SK-MEL-5 (cell line): ENCODE measurements at regions not wholly inside any gene's neighbourhood (a gene's known extent, or its start where the extent isn't known, plus 50 kb on each side); places are given as distances from the start of the nearest gene placed in this dataset.

Experiments
- DNase-seq: peaks from one replicate; pipeline ENCODE4 v3.0.0-alpha.2; 2016; ENCODE audit warnings: low read depth, low spot score
- in situ Hi-C: cut with HindIII; loops from 2 replicates; pipeline ENCODE4 v1.10.0; 2016; ENCODE audit warnings: low sequenced_read_pairs, high pct_unique_total_duplicates, low pct_unique_long_range_greater_than_20kb

DNA sequence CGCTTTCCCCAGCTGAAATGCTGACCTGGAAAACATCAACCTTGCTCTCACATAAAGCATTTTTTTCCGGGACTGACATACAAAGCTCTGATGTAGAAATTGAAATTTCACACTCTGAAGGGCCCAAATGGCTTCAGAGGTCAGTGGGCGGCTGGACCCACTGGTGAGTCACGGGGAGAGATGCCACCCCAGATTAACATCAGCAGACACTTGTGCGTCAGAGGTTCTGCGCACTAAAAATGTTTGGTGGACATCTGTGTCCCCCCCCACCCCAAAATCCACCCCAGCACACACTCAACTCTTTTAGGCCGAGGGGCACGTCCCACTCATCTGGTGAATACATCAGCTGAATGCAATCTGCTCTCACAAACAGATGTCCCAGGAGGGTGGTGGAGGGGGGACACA, 208.9 kb downstream of the ASB1 start:
- DNase-seq: no peak
- in situ Hi-C loops: no loop called here

DNA sequence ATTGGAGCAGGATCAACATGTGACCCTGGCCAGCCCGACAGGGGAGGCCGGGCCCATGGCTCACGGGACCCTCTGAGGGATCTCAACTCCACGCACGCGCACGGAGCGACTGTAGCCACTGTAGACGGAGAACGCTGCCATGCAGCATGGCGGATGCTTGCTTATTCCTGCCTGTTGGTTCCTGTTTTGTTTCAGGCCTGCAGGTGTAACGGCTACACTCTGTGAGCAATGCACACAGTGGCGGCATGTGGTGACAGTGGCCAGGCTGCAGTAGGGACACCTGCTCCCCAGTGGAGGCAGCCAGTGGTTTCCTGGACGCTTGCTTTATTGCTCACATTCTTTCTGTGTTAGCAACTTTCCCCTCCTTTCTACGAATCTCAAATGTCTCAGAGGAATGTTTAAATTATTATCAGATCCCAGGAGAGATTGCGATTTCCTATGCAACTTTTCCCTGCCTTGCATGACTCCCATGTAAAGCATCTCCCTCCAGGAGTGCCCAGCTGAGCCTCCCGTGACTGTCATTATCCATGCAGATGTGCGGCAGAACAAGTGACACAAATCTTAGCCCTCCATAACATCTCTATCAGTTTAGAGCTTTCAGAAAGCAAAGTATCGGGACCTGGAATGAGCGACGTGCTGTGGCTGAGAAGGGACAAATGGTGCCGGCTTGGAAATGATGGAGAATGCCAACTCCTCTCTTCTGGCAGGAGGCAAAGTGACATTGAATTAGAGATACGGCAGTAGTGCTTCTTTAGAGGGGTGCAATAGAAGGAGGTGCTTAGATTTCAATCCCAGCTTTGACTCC, 209.7 kb downstream of the ASB1 start:
- in situ Hi-C loops: no loop called here
- DNase-seq: no peak

DNA sequence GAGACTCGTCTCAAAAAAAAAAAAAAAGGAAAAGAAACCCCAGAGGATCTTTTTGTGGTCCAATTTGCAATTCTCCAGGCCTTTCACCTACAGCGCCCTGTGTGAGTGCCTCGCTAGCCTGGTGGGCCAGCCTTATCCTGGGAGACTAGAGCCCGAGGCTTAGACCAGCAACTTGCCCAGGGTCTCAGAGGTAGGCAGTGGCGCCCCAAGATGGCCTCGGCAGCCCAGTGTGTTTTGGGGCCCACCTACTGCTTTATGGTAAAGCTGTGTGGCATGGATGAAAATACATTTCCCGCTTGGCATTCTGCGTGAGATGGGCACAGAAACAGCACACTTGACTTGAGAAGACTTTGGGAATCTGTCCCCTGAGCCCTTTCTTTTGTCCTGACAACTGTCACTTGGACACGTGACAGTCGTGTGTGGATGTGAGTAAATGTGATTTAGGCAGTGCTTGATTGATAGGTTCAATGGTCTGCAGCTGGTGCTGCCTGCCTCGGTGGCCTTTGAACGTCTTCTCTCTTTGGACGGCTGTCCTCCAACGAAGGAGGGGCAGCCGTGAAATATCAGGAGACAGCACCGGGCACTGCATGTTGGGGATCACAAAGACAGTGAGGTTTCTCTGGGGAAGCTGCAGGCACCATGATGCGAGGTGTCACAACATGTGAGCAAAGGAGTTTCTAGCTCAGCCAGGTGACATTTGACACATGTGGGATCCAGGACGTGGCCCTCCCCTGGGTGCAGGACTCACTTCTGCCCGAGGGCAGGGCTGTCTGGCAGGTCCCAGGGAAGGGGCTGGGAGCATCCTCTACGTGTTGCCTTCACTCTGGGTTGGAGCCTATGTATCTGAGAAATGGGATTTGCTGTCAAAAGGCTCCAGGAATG, 209.5 kb upstream of the TWIST2 start:
- in situ Hi-C loops: no loop called here
- no peak for DNase-seq

GRCh38 chr2:238638982-238639628, 208.8 kb upstream of the TWIST2 start:
- in situ Hi-C loops: no loop called here
- no peak for DNase-seq

GRCh38 chr2:238640486-238640885, 207.4 kb upstream of the TWIST2 start:
- in situ Hi-C loops: no loop called here
- no peak for DNase-seq

DNA sequence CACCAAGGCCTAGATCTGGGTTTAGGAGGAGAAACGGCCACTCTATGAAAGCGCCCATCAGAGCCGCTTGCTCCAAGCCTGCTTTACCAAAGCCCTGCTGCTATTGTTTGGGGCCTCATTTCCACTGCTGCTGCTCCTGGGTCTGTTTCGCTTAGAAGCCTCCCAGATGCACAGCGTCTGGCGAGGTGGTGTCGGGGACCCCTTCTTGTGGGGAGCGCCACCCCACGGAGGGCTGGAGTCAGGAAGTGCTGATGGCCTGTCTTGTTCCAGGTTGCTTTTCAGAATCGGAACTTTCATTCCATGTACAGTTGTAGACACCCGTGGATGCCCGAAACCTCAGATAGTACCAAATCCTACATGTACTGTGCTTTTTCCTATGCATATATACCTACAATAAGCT, 204.9 kb upstream of the TWIST2 start:
- in situ Hi-C loops: no loop called here
- no peak for DNase-seq

DNA sequence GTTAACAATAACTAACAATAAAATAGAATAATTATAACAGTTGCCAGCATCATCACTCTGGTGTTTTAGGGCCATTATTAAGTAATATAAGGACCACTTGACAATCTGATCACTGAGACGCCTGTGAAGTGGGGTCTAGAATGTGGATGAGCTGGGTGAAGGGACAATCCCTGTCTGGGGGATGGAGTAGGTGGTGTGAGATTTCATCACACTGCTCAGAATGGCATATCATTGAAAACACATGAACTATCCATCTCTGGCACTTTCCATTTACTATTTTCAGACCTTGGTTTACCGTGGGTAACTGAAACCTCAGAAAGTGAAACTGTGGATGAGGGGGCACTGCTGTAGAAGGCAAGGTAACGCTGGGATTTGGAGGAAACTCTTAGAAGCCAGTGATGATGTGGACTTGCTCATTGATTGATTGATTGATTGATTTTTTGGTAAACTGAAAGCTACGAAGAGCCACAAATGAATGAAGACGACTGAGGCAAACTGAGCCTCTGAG, 204.4 kb upstream of the TWIST2 start:
- DNase-seq: no peak
- in situ Hi-C loops: no loop called here

GRCh38 chr2:238644095-238645081, 203.5 kb upstream of the TWIST2 start:
- in situ Hi-C loops: no loop called here
- peak; percentile 56 for DNase-seq

GRCh38 chr2:238645095-238645494, 202.8 kb upstream of the TWIST2 start:
- in situ Hi-C loops: no loop called here
- no peak for DNase-seq

GRCh38 chr2:238645716-238646115, 202.2 kb upstream of the TWIST2 start:
- in situ Hi-C loops: no loop called here
- no peak for DNase-seq

GRCh38 chr2:238646281-238646680, 201.6 kb upstream of the TWIST2 start:
- DNase-seq: no peak
- in situ Hi-C loops: no loop called here

DNA sequence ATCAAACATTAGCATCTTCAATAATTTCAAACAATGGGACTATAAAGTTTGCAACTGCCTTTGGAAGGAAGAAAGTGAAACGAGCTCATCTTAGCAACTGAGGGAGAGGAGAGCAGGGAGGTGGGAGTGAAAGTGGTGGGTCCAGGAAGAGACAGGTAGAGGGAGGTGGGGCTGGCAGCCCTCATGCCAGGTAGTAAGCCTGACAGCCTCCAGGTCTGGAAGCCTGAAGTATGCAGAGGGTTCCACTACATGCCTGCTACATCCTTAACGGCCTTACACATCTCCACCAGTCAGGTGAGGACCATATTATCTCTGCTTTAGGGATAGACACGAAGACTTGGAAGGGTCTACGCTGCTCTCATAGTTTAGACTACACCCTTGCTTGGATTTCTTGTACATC, 201.1 kb upstream of the TWIST2 start:
- no peak for DNase-seq
- in situ Hi-C loops: no loop called here

DNA sequence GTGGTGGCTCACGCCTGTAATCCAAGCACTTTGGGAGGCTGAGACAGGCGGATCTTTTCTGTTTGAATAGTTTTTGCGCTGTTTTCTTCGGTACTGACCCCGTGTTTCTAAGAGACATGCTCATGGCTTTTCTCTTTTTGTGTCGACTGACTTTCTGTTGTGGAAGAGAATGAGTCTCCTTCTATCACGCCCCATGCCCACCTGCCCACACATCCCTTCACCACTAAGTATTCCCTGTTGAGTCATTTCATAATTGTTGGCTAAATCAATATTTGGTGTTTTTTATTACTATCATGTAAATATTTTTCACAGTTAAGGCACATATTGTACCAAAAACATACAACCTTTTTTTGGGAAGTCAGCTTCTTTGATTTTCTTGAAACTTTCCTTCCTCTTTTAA, 198.8 kb upstream of the TWIST2 start:
- in situ Hi-C loops: no loop called here
- DNase-seq: no peak

- no peak for DNase-seq
- in situ Hi-C loops: no loop called here
Observed at GRCh38 chr2:238649936-238650518, 197.9 kb upstream of the TWIST2 start.

DNA sequence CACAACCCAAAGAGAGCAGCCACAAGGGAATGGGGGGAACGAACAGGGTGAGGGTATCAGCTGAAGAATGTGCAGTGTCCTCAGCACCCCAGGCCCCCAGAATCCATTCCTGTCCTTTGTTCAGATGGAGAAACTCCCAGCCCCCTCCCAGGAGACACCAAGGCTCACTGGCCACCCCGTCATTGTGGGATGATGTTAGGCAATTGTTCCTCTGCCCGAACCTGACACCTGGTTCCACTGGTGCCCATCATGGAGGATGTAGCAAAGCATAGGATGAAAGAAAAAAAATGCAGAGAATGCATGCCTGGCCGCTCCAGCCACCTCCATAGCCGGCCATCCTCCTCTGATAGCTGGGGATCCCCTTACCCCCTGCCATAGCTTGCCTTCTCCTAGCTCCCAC, 197.3 kb upstream of the TWIST2 start:
- DNase-seq: no peak
- in situ Hi-C loops: no loop called here

GRCh38 chr2:238651306-238652052, 196.4 kb upstream of the TWIST2 start:
- no peak for DNase-seq
- in situ Hi-C loops: no loop called here
